K562 (cell line): ENCODE measurements at regions not wholly inside any gene's neighbourhood (a gene's known extent, or its start where the extent isn't known, plus 50 kb on each side); places are given as distances from the start of the nearest gene placed in this dataset.

ENCODE experiments used
- ATAC-seq: fragments of 200-7000 bp; cut with Tn5 transposase; 3 replicates; pipeline ENCODE4 v1.9.1; 2020; ENCODE audit warnings: moderate library complexity
- BruUV-seq: library from RNA; stranded (reverse); fragments of 400-500 nt; replicated peaks from 2 replicates; lab custom pipeline; 2021; lab: Mats Ljungman, UMichigan
- CTCF ChIA-PET: fragments of 300-600 bp; formaldehyde crosslinking; extraction: SDS; loops from one replicate; lab custom pipeline; 2021; ENCODE audit warnings: low intra/inter-chr PET ratio; lab: Yijun Ruan, JAX
- POLR2A ChIA-PET: fragments of 300-600, 350-650 bp; sonication (Branson Sonifier 250); formaldehyde crosslinking; extraction: SDS; loops from one replicate; lab custom pipeline; 2021; ENCODE audit warnings: antibody characterized with exemption, inconsistent platforms; lab: Yijun Ruan, JAX
- DNase-seq, 4 experiments: peaks; one replicate each; pipeline versions ENCODE4 v3.0.0 to v3.0.0-alpha.2; 2011 to 2018; ENCODE audit warnings: low spot score in 3 of 4, mixed read lengths in 3 of 4; ENCODE audit errors: extremely low read depth in 1 of 4
- FAIRE-seq: peaks from 2 replicates; lab custom pipeline; 2011; peaks lifted over from hg19 to GRCh38; lab: Jason Lieb, UNC
- H2AFZ ChIP-seq: 2 replicates; pipeline ENCODE4 v1.6.0; 2011; ENCODE audit warnings: low read depth, low read length, control low read depth, inconsistent platforms
- H3K27ac ChIP-seq: fragments of 200-600 bp; 3 replicates; pipeline ENCODE4 v1.8.0; 2011; ENCODE audit warnings: low read depth, mild to moderate bottlenecking, control low read depth, inconsistent platforms, low read length, moderate library complexity, mixed read lengths; ENCODE audit errors: extremely low read depth
- H3K27me3 ChIP-seq, 2 experiments: fragments of 300-600 bp in 1 of 2; 2 replicates in 1 of 2; 3 replicates in 1 of 2; pipeline versions ENCODE4 v1.6.0 to v1.8.0; 2011; ENCODE audit warnings: inconsistent platforms in 2 of 2, low read length in 2 of 2, mild to moderate bottlenecking in 1 of 2, mixed read lengths in 1 of 2, moderate library complexity in 1 of 2; ENCODE audit not compliant: control insufficient read depth in 2 of 2, insufficient read depth in 2 of 2
- H3K36me3 ChIP-seq: fragments of 300-600 bp; 3 replicates; pipeline ENCODE4 v1.8.0; 2011; ENCODE audit warnings: mild to moderate bottlenecking, low read length, inconsistent platforms; ENCODE audit not compliant: control insufficient read depth, insufficient read depth
- H3K4me1 ChIP-seq, 2 experiments: fragments of 200-600 bp in 1 of 2; replicated peaks in 1 of 2; 2 replicates in 1 of 2; 3 replicates in 1 of 2; pipeline versions ENCODE4 v1.5.1 to v1.8.0; 2011; ENCODE audit warnings: inconsistent platforms in 2 of 2, low read length in 2 of 2, mild to moderate bottlenecking in 1 of 2, mixed read lengths in 1 of 2, moderate library complexity in 1 of 2; ENCODE audit not compliant: control insufficient read depth in 2 of 2, insufficient read depth in 2 of 2
- H3K4me2 ChIP-seq: 2 replicates; pipeline ENCODE4 v1.6.1; 2011; ENCODE audit warnings: low read length, control low read depth, inconsistent platforms, mixed read lengths; ENCODE audit not compliant: insufficient read depth
- H3K4me3 ChIP-seq: fragments of 200-600 bp; sonication (generic), shearing (Covaris generic); 2 replicates; pipeline ENCODE4 v1.5.1; 2016; ENCODE audit warnings: control low read depth, inconsistent platforms
- H3K79me2 ChIP-seq: fragments of 200-600 bp; 3 replicates; pipeline ENCODE4 v1.8.0; 2011; ENCODE audit warnings: low read length, inconsistent platforms; ENCODE audit not compliant: control insufficient read depth, insufficient read depth
- H3K9ac ChIP-seq, 2 experiments: 2 replicates each; pipeline versions ENCODE4 v1.6.0 to v1.6.1; 2011; ENCODE audit warnings: low read depth in 2 of 2, low read length in 2 of 2, control low read depth in 1 of 2, inconsistent platforms in 1 of 2, mild to moderate bottlenecking in 1 of 2, mixed read lengths in 1 of 2; ENCODE audit not compliant: insufficient read depth in 1 of 2
- H3K9me1 ChIP-seq: one replicate; pipeline ENCODE4 v1.6.0; 2011; ENCODE audit warnings: inconsistent platforms, mild to moderate bottlenecking, low read length, moderate library complexity; ENCODE audit not compliant: control insufficient read depth, insufficient read depth
- H3K9me3 ChIP-seq: replicated peaks from 2 replicates; pipeline ENCODE4 v1.5.1; 2011; ENCODE audit warnings: low read depth, low read length, inconsistent platforms; ENCODE audit not compliant: control insufficient read depth, insufficient read depth
- H4K20me1 ChIP-seq: replicated peaks from 2 replicates; pipeline ENCODE4 v1.6.1; 2011; ENCODE audit warnings: low read length, inconsistent platforms, mixed read lengths; ENCODE audit not compliant: control insufficient read depth, insufficient read depth
- ADNP ChIP-seq: fragments of 200-800 bp; sonication (Bioruptor generic); IDR thresholded peaks from 2 replicates; pipeline ENCODE4 v1.6.1; 2016; ENCODE audit warnings: missing genetic modification characterization, missing compliant biosample characterization
- BCL6 ChIP-seq: fragments of 250-450 bp; sonication (Bioruptor Pico); IDR thresholded peaks from 2 replicates; pipeline ENCODE4 v1.4.0; 2020
- BDP1 ChIP-seq: IDR thresholded peaks from 3 replicates; pipeline ENCODE4 v1.6.1; 2011; ENCODE audit not compliant: insufficient read length, insufficient read depth
- CBFB ChIP-seq: sonication (generic); formaldehyde crosslinking; IDR thresholded peaks from 2 replicates; pipeline ENCODE4 v1.4.0; 2020; ENCODE audit warnings: mild to moderate bottlenecking, missing genetic modification reagents
- CEBPZ ChIP-seq: fragments of 150-350 bp; IDR thresholded peaks from 2 replicates; pipeline ENCODE4 v1.6.1; 2014; ENCODE audit warnings: low read depth, mild to moderate bottlenecking, low read length, borderline replicate concordance
- EZH2 ChIP-seq: IDR thresholded peaks from 2 replicates; pipeline ENCODE4 v1.6.1; 2012; ENCODE audit warnings: low read depth, mild to moderate bottlenecking, inconsistent platforms, low read length, borderline replicate concordance
- LCOR ChIP-seq: sonication (generic); formaldehyde crosslinking; IDR thresholded peaks from 2 replicates; pipeline ENCODE4 v1.8.0; 2022; ENCODE audit warnings: mild to moderate bottlenecking, missing genetic modification reagents
- MEF2A ChIP-seq: IDR thresholded peaks from 2 replicates; pipeline ENCODE4 v1.6.1; 2011; ENCODE audit warnings: low read depth, mild to moderate bottlenecking, low read length, moderate library complexity; ENCODE audit not compliant: control insufficient read depth
- PRPF4 ChIP-seq: fragments of 200-400 bp; formaldehyde crosslinking; IDR thresholded peaks from one replicate; pipeline ENCODE4 v1.6.1; 2017; ENCODE audit warnings: low read length, low read depth, mild to moderate bottlenecking; ENCODE audit not compliant: insufficient read depth, poor library complexity, severe bottlenecking
- RBM34 ChIP-seq: fragments of 200-400 bp; formaldehyde crosslinking; IDR thresholded peaks from 2 replicates; pipeline ENCODE4 v1.6.1; 2018; ENCODE audit warnings: low read length, borderline replicate concordance; ENCODE audit not compliant: insufficient read depth
- RBM39 ChIP-seq: fragments of 200-400 bp; formaldehyde crosslinking; optimal IDR thresholded peaks from 2 replicates; pipeline ENCODE3; 2018; ENCODE audit warnings: low read depth, low read length
- SREBF1 ChIP-seq: fragments of 150-350 bp; IDR thresholded peaks from 2 replicates; pipeline ENCODE4 v1.6.1; 2014; ENCODE audit warnings: antibody characterized with exemption, low read depth, low read length, borderline replicate concordance
- TCF7 ChIP-seq: sonication (generic); IDR thresholded peaks from 2 replicates; pipeline ENCODE4 v1.6.1; 2016; ENCODE audit warnings: antibody characterized with exemption, borderline replicate concordance
- U2AF1 ChIP-seq: fragments of 200-400 bp; formaldehyde crosslinking; optimal IDR thresholded peaks from 2 replicates; pipeline ENCODE3; 2017; ENCODE audit warnings: mild to moderate bottlenecking, low read depth, low read length, moderate library complexity
- XRCC3 ChIP-seq: fragments of 450-650 bp; IDR thresholded peaks from 2 replicates; pipeline ENCODE4 v1.6.1; 2017; ENCODE audit warnings: mild to moderate bottlenecking, moderate library complexity
- ZNF274 ChIP-seq: IDR thresholded peaks from 2 replicates; pipeline ENCODE4 v1.6.1; 2011; ENCODE audit warnings: low read depth, mild to moderate bottlenecking, low read length, moderate library complexity, borderline replicate concordance
- ZNF311 ChIP-seq: fragments of 250-450 bp; sonication (Bioruptor Pico); IDR thresholded peaks from 2 replicates; pipeline ENCODE4 v1.4.0; 2020; ENCODE audit warnings: mild to moderate bottlenecking, moderate library complexity
- ZNF518B ChIP-seq: fragments of 250-450 bp; sonication (Bioruptor Pico); IDR thresholded peaks from 2 replicates; pipeline ENCODE4 v1.5.0; 2021; ENCODE audit warnings: mild to moderate bottlenecking, moderate library complexity
- ZNF830 ChIP-seq: fragments of 250-450 bp; sonication (Bioruptor Pico); IDR thresholded peaks from 2 replicates; pipeline ENCODE4 v1.5.0; 2021; ENCODE audit warnings: mild to moderate bottlenecking
- WGBS: fragments of 100-300 bp; shearing (Covaris generic); methylation state at CpG from one replicate; pipeline ENCODE4 v1.1.6; 2016; ENCODE audit warnings: low coverage, mixed read lengths; ENCODE audit not compliant: insufficient coverage; ENCODE audit errors: missing lambda C conversion rate; 5-methylcytosine and 5-hydroxymethylcytosine counted together
- in situ Hi-C: fragments of 300-500 bp; cut with MboI; formaldehyde crosslinking; loops from 4 replicates; pipeline ENCODE4 v1.15.0; 2018; ENCODE audit warnings: inconsistent platforms, mixed read lengths
- intact Hi-C: fragments of 100-400 bp; cut with micrococcal nuclease; formaldehyde crosslinking; loops from 2 replicates; pipeline ENCODE4 v1.14.2; 2022

GRCh38 chr2:67876176-67876575, 186.6 kb downstream of the C1D start:
- FAIRE-seq: no peak
- TF ChIP-seq TCF7: no peak
- TF ChIP-seq ZNF274: no peak
- TF ChIP-seq XRCC3: no peak
- TF ChIP-seq ZNF830: no peak
- no peak for TF ChIP-seq CBFB
- TF ChIP-seq BDP1: no peak
- no peak for TF ChIP-seq RBM34
- no peak for TF ChIP-seq EZH2
- no peak for TF ChIP-seq MEF2A
- TF ChIP-seq RBM39: no peak
- no peak for TF ChIP-seq ADNP (tag)
- no peak for TF ChIP-seq ZNF518B (CRISPR knock-in tag)
- no peak for TF ChIP-seq CEBPZ
- no peak for TF ChIP-seq BCL6 (CRISPR knock-in tag)
- TF ChIP-seq ZNF311: no peak
- no peak for TF ChIP-seq U2AF1
- TF ChIP-seq SREBF1: no peak
- TF ChIP-seq PRPF4: no peak
- no peak for TF ChIP-seq LCOR (CRISPR knock-in tag)

More at GRCh38 chr2:67876176-67876575, 186.6 kb downstream of the C1D start:
- H3K27ac ChIP-seq: no peak overlapping the region
- POLR2A ChIA-PET: no interaction called here
- no peak for ATAC-seq
- 0% methylated on average over 3 of the region's 3 CpGs for WGBS
- no peak overlapping the region for H3K4me2 ChIP-seq
- intact Hi-C loops (no loop called here), in situ Hi-C loops (no loop called here)
- H3K9me1 ChIP-seq: no peaks in the 10 kb centered on the region
- BruUV-seq: no TSS peak
- H3K79me2 ChIP-seq: no peaks in the 10 kb centered on the region
- H3K27me3 ChIP-seq: no peaks in the 10 kb centered on the region
- no peaks in the 10 kb centered on the region for H3K9me3 ChIP-seq
- no peaks in the 10 kb centered on the region for H4K20me1 ChIP-seq
- CTCF ChIA-PET: no interaction called here
- no peaks in the 10 kb centered on the region for H3K4me1 ChIP-seq
- no peaks in the 10 kb centered on the region for H3K36me3 ChIP-seq
- H2AFZ ChIP-seq: no peak overlapping the region
- no peak overlapping the region for H3K4me3 ChIP-seq
- H3K9ac ChIP-seq: no peak overlapping the region
- DNase-seq: no peak
